Prostate gland (tissue), 2 donors: ENCODE measurements at regions not wholly inside any gene's neighbourhood (a gene's known extent, or its start where the extent isn't known, plus 50 kb on each side); places are given as distances from the start of the nearest gene placed in this dataset.
"Not testable (repeated sequence)": the region's sequence is repeated elsewhere in the genome, so short reads cannot be mapped to it uniquely, and the experiment has no call there.

ENCODE experiments used
- DNase-seq: peaks from one replicate; pipeline ENCODE4 v3.0.0-alpha.2; 2019; ENCODE audit warnings: low spot score
- H3K27ac ChIP-seq, 2 donors: fragments of 200-600 bp; sonication (generic); 2 replicates each; pipeline ENCODE4 v1.5.1; 2017 to 2019
- H3K27me3 ChIP-seq: fragments of 200-600 bp; sonication (generic); replicated peaks from 2 replicates; pipeline ENCODE4 v1.5.1; 2019; ENCODE audit not compliant: insufficient read depth
- H3K36me3 ChIP-seq, 2 donors: fragments of 200-600 bp; sonication (generic); 1 replicate in 1 of 2; 2 replicates in 1 of 2; pipeline versions ENCODE4 v1.5.1 to v1.8.1; 2017 to 2019
- H3K4me1 ChIP-seq: fragments of 200-600 bp; sonication (generic); replicated peaks from 2 replicates; pipeline ENCODE4 v1.5.1; 2019
- H3K4me3 ChIP-seq, 2 donors: fragments of 200-600 bp; sonication (generic); 2 replicates each; pipeline ENCODE4 v1.5.1; 2017 to 2019
- H3K9me3 ChIP-seq: fragments of 200-600 bp; sonication (generic); 2 replicates; pipeline ENCODE4 v1.5.1; 2017
- CTCF ChIP-seq, 4 experiments: fragments of 200-600 bp in 2 of 4; fragments of 450-650 bp in 2 of 4; sonication (generic) in 2 of 4; IDR thresholded peaks; 1 replicate in 3 of 4; 2 replicates in 1 of 4; pipeline ENCODE4 v1.5.1; 2016 to 2019; ENCODE audit warnings: antibody characterized with exemption in 4 of 4, mild to moderate bottlenecking in 2 of 4, moderate library complexity in 2 of 4
- POLR2A ChIP-seq: fragments of 450-650 bp; IDR thresholded peaks from one replicate; pipeline ENCODE4 v1.6.1; 2016; ENCODE audit warnings: antibody characterized with exemption, mild to moderate bottlenecking
- POLR2AphosphoS5 ChIP-seq: sonication (generic); formaldehyde crosslinking; IDR thresholded peaks from one replicate; pipeline ENCODE4 v1.6.1; 2017; ENCODE audit warnings: antibody characterized with exemption
- WGBS: methylation state at CpG from one replicate; pipeline ENCODE4 v1.1.5; 2018; 5-methylcytosine and 5-hydroxymethylcytosine counted together
- intact Hi-C: fragments of 100-400 bp; cut with DNase I; formaldehyde crosslinking; loops from one replicate; pipeline ENCODE4 v1.14.2; 2022

DNA sequence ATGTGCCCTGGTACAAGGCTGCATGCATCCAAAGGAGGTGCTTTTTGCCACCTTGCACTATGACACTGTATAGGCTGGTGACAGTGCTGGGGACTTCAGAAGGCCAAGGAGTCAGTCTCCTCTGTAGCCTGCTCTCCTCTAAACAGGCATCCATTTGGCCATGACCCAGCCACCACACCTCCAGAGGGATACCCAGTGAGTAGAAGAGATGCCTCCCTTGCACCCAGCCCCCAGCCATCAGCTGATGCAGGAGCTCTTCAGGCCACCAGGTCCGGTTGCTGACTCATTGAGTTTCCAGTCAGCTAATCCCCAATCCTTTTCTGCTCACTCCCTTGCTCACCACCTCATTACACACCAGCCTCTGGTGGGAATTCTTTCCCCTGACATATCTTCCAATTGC is 99.8 kb downstream of the PJA1 start:
- 100% methylated on average over 1 of the region's 1 CpG for WGBS
- no peaks in the 10 kb centered on the region for H3K36me3 ChIP-seq
- H3K9me3 ChIP-seq, result no peaks in the 10 kb centered on the region
- no peaks in the 10 kb centered on the region for H3K27me3 ChIP-seq
- H3K4me1 ChIP-seq, result no peaks in the 10 kb centered on the region
- H3K27ac ChIP-seq, result no peak overlapping the region
- H3K4me3 ChIP-seq, result no peak overlapping the region
- no peak for DNase-seq
- no peak for TF ChIP-seq POLR2A
- TF ChIP-seq POLR2AphosphoS5, result no peak
- no peak for TF ChIP-seq CTCF (IDR thresholded peaks at IDR 0.05)
- intact Hi-C loops, result loop anchor here (10.0 kb wide), 2 partner anchors 159 to 219 kb away; no protein-coding TSS in a partner anchor

- TF ChIP-seq POLR2AphosphoS5, result no peak
- no peak for TF ChIP-seq CTCF (IDR thresholded peaks at IDR 0.05)
- TF ChIP-seq POLR2A, result no peak
- Histone ChIP-seq H3K36me3 (no peaks in the 10 kb centered on the region), H3K27ac (no peak overlapping the region), H3K4me1 (no peaks in the 10 kb centered on the region), H3K9me3 (no peaks in the 10 kb centered on the region), H3K27me3 (no peaks in the 10 kb centered on the region), H3K4me3 (no peak overlapping the region)
- no peak for DNase-seq
- intact Hi-C loops, result loop anchor here (10.0 kb wide), 2 partner anchors 161 to 221 kb away; no protein-coding TSS in a partner anchor
- 90% methylated on average over 2 of the region's 4 CpGs for WGBS
Observed at GRCh38 chrX:69063486-69063885, 101.8 kb downstream of the PJA1 start.

DNA sequence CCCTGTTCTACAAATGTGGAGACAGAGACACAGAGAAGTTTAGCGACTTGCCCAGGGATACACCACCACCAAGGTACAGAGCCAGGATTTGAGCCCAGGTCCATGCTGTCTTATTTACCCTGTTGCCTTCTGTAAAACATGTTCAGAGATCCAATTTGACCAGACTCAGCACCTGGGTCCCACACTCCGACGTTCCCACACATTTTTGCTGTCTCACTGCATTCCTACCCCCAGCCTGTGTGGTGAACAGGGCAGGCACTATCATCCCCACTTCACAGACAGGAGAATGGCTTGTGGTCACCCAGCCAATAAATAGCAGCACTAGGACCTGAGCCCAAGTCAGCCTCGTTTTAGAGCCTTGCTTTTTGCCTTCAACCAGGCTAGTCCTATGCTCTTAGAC is 102.8 kb downstream of the PJA1 start:
- WGBS, result 79% methylated on average over 4 of the region's 4 CpGs
- Histone ChIP-seq H3K36me3 (no peaks in the 10 kb centered on the region), H3K4me3 (no peak overlapping the region), H3K27me3 (no peaks in the 10 kb centered on the region), H3K9me3 (no peaks in the 10 kb centered on the region), H3K27ac (no peak overlapping the region), H3K4me1 (no peaks in the 10 kb centered on the region)
- intact Hi-C loops, result loop anchor here (10.0 kb wide), 2 partner anchors 162 to 222 kb away; no protein-coding TSS in a partner anchor
- no peak for DNase-seq
- TF ChIP-seq POLR2A (no peak), CTCF (IDR thresholded peaks at IDR 0.05) (no peak), POLR2AphosphoS5 (no peak)

DNA sequence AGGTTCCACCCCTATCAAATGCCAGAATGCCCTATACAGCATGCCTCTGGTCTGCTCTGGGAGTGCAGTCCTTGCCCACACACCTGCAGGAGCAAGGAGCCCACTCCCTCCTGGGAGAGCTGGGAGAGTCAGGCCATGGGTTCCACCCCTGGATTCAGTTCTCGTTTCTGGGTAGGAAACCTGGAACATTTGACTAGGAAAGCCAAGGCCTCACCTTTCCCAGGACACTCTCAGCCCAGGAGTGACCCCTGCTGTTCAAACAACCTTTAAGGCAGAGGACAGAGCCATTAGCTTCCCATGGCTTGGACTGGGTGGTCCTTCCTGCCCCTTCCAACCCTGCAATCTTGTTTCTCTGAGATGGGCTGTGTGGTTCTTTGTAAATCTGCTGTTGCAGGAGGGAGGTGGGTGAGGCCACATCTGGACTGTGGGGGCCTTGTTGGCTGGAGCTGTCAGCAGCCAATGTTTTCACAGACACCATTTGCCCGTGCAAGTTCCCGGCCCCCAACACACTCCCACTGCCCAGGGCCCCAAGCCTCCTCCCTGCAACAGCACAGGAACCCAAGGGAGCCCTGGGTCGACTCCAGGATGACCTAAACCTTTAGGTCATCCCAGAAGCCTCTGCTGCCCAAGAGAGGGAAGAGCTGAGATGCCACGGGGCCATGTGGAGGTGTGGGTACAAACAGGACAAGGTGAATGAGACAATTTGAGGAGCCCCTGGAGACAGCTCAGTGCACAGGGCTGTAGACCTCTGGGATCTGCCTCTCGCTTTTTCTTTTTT is 104.4 kb downstream of the PJA1 start:
- Histone ChIP-seq H3K36me3 (no peaks in the 10 kb centered on the region), H3K9me3 (no peaks in the 10 kb centered on the region), H3K4me3 (no peak overlapping the region), H3K27ac (no peak overlapping the region), H3K27me3 (no peaks in the 10 kb centered on the region), H3K4me1 (no peaks in the 10 kb centered on the region)
- intact Hi-C loops, result loop anchor here (1.0 to 10.0 kb wide), 3 partner anchors 164 to 233 kb away; no protein-coding TSS in a partner anchor
- WGBS, result 81% methylated on average over 5 of the region's 6 CpGs
- TF ChIP-seq POLR2A (no peak), CTCF (IDR thresholded peaks at IDR 0.05) (peak in 3 of 4 experiments; percentile 30 to 46 (median 41))
- peak; percentile 18 for DNase-seq

GRCh38 chrX:69055193-69055592 is 110.1 kb downstream of the PJA1 start:
- WGBS, result 94% methylated on average over 3 of the region's 3 CpGs

DNA sequence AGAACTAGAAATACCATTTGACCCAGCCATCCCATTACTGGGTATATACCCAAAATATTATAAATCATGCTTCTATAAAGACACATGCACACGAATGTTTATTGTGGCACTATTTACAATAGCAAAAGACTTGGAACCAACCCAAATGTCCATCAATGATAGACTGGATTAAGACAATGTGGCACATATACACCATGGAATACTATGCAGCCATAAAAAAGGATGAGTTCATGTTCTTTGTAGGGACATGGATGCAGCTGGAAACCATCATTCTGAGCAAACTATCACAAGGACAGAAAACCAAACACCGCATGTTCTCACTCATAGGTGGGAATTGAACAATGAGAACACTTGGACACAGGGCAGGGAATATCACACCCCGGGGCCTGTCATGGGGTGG is 110.8 kb downstream of the PJA1 start:
- H3K9me3 ChIP-seq, intact Hi-C loops, H3K4me1 ChIP-seq, H3K27ac ChIP-seq, H3K36me3 ChIP-seq, H3K4me3 ChIP-seq, H3K27me3 ChIP-seq, DNase-seq: not testable (repeated sequence)
- 86% methylated on average over 3 of the region's 3 CpGs for WGBS

More at GRCh38 chrX:69055193-69055592, 110.1 kb downstream of the PJA1 start:
- Histone ChIP-seq H3K27ac (no peak overlapping the region), H3K4me1 (no peaks in the 10 kb centered on the region), H3K9me3 (no peaks in the 10 kb centered on the region), H3K36me3 (no peaks in the 10 kb centered on the region), H3K27me3 (no peaks in the 10 kb centered on the region), H3K4me3 (no peak overlapping the region)
- TF ChIP-seq CTCF (IDR thresholded peaks at IDR 0.05) (no peak), POLR2AphosphoS5 (no peak), POLR2A (no peak)
- intact Hi-C loops, result no loop called here
- DNase-seq, result no peak
